ENCODE measurements at regions not wholly inside any gene's neighbourhood (a gene's known extent, or its start where the extent isn't known, plus 50 kb on each side); places are given as distances from the start of the nearest gene placed in this dataset.

- H3K9me3 ChIP-seq (ENCODE audit: control insufficient read depth, low read depth, low read length), result no peaks in the 10 kb centered on the region
- no peaks in the 10 kb centered on the region for H3K79me2 ChIP-seq (ENCODE audit: control insufficient read depth, insufficient read depth, low read length)
- no peaks in the 10 kb centered on the region for H3K36me3 ChIP-seq (ENCODE audit: control insufficient read depth in 2 of 2, extremely low read depth in 1 of 2, insufficient read depth in 2 of 2, low read length in 2 of 2)
- H3K9ac ChIP-seq (ENCODE audit: control insufficient read depth, extremely low read depth, insufficient read depth, low read length), result no peak overlapping the region
- H3K4me2 ChIP-seq (ENCODE audit: control insufficient read depth, extremely low read depth, insufficient read depth, low read depth, low read length), result no peak overlapping the region
- FAIRE-seq (no peak), DNase-seq (ENCODE audit: low read depth, low spot score) (no peak)
- H3K27me3 ChIP-seq (ENCODE audit: control insufficient read depth, extremely low read depth, insufficient read depth, low read length), result no peaks in the 10 kb centered on the region
- no peak overlapping the region for H3K27ac ChIP-seq (ENCODE audit: control insufficient read depth, insufficient read depth, low read length)
- no peak for TF ChIP-seq CTCF (optimal IDR thresholded peaks at IDR 0.05 in 1 of 3, IDR thresholded peaks at IDR 0.05 in 1 of 3, conservative IDR thresholded peaks at IDR 0.05 in 1 of 3; ENCODE audit: extremely low read depth in 1 of 3, insufficient read depth in 2 of 3, low read length in 3 of 3)
- TF ChIP-seq EZH2 (IDR thresholded peaks at IDR 0.05; ENCODE audit: low read length), result no peak
- no peaks in the 10 kb centered on the region for H4K20me1 ChIP-seq (ENCODE audit: control insufficient read depth, extremely low read depth, insufficient read depth, low read length)
- no peaks in the 10 kb centered on the region for H3K9me1 ChIP-seq (ENCODE audit: control insufficient read depth, extremely low read depth, insufficient read depth, low read length)
- no peaks in the 10 kb centered on the region for H3K4me1 ChIP-seq (ENCODE audit: control insufficient read depth, extremely low read depth, insufficient read depth, low read length)
- dilution Hi-C loops (cut with MboI; ENCODE audit: extremely low pct_ligation_motif_present, low sequenced_read_pairs), result no loop called here
- H3K4me3 ChIP-seq (ENCODE audit: control insufficient read depth in 2 of 3, extremely low read depth in 1 of 3, insufficient read depth in 2 of 3, low read depth in 1 of 3, low read length in 3 of 3), result no peak overlapping the region
- no peak overlapping the region for H2AFZ ChIP-seq (ENCODE audit: control insufficient read depth, low read length)
These were observed 789.1 kb upstream of the SLITRK5 start for GRCh38 chr13:86882107-86882506.

- FAIRE-seq, result no peak
- dilution Hi-C loops (cut with MboI; ENCODE audit: extremely low pct_ligation_motif_present, low sequenced_read_pairs), result no loop called here
- no peaks in the 10 kb centered on the region for H3K79me2 ChIP-seq (ENCODE audit: control insufficient read depth, insufficient read depth, low read length)
These were observed 788.3 kb upstream of the SLITRK5 start for GRCh38 chr13:86882835-86883234.

More at GRCh38 chr13:86882835-86883234, 788.3 kb upstream of the SLITRK5 start:
- Histone ChIP-seq H3K9ac (ENCODE audit: control insufficient read depth, extremely low read depth, insufficient read depth, low read length) (no peak overlapping the region), H2AFZ (ENCODE audit: control insufficient read depth, low read length) (no peak overlapping the region), H3K36me3 (ENCODE audit: control insufficient read depth in 2 of 2, extremely low read depth in 1 of 2, insufficient read depth in 2 of 2, low read length in 2 of 2) (no peaks in the 10 kb centered on the region), H3K27ac (ENCODE audit: control insufficient read depth, insufficient read depth, low read length) (no peak overlapping the region), H3K4me2 (ENCODE audit: control insufficient read depth, extremely low read depth, insufficient read depth, low read depth, low read length) (no peak overlapping the region), H3K4me3 (ENCODE audit: control insufficient read depth in 2 of 3, extremely low read depth in 1 of 3, insufficient read depth in 2 of 3, low read depth in 1 of 3, low read length in 3 of 3) (no peak overlapping the region), H3K27me3 (ENCODE audit: control insufficient read depth, extremely low read depth, insufficient read depth, low read length) (no peaks in the 10 kb centered on the region), H4K20me1 (ENCODE audit: control insufficient read depth, extremely low read depth, insufficient read depth, low read length) (no peaks in the 10 kb centered on the region), H3K4me1 (ENCODE audit: control insufficient read depth, extremely low read depth, insufficient read depth, low read length) (no peaks in the 10 kb centered on the region), H3K9me1 (ENCODE audit: control insufficient read depth, extremely low read depth, insufficient read depth, low read length) (no peaks in the 10 kb centered on the region), H3K9me3 (ENCODE audit: control insufficient read depth, low read depth, low read length) (no peaks in the 10 kb centered on the region)
- DNase-seq (ENCODE audit: low read depth, low spot score), result no peak
- TF ChIP-seq CTCF (optimal IDR thresholded peaks at IDR 0.05 in 1 of 3, IDR thresholded peaks at IDR 0.05 in 1 of 3, conservative IDR thresholded peaks at IDR 0.05 in 1 of 3; ENCODE audit: extremely low read depth in 1 of 3, insufficient read depth in 2 of 3, low read length in 3 of 3) (no peak), EZH2 (IDR thresholded peaks at IDR 0.05; ENCODE audit: low read length) (no peak)
